ENCODE measurements at regions not wholly inside any gene's neighbourhood (a gene's known extent, or its start where the extent isn't known, plus 50 kb on each side); places are given as distances from the start of the nearest gene placed in this dataset.

DNA sequence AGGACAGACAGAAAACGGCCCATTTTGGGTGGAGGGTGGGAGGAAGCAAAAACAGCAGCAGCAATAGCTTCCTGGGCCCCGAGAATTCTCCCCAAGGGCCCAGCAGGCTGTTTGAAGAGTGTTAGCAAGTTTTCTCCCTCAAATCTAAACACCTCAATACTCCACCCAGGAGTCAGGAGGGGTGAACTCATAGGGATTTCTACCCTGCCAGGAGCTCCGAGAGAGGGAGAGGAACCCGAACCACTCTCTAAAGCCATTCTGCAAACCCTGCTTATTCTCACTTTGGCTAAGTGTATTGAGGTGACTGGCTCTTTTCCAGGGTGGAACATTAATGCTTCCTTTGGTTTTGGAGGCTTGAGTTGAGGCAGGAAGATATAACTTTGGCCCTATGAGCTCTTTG is 55.6 kb upstream of the PPM1J start:
- TF ChIP-seq, protein P1, sequence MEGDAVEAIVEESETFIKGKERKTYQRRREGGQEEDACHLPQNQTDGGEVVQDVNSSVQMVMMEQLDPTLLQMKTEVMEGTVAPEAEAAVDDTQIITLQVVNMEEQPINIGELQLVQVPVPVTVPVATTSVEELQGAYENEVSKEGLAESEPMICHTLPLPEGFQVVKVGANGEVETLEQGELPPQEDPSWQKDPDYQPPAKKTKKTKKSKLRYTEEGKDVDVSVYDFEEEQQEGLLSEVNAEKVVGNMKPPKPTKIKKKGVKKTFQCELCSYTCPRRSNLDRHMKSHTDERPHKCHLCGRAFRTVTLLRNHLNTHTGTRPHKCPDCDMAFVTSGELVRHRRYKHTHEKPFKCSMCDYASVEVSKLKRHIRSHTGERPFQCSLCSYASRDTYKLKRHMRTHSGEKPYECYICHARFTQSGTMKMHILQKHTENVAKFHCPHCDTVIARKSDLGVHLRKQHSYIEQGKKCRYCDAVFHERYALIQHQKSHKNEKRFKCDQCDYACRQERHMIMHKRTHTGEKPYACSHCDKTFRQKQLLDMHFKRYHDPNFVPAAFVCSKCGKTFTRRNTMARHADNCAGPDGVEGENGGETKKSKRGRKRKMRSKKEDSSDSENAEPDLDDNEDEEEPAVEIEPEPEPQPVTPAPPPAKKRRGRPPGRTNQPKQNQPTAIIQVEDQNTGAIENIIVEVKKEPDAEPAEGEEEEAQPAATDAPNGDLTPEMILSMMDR (conservative IDR thresholded peaks at IDR 0.05; ENCODE audit: low read depth, low read length) = no peak
- TF ChIP-seq, protein P2, sequence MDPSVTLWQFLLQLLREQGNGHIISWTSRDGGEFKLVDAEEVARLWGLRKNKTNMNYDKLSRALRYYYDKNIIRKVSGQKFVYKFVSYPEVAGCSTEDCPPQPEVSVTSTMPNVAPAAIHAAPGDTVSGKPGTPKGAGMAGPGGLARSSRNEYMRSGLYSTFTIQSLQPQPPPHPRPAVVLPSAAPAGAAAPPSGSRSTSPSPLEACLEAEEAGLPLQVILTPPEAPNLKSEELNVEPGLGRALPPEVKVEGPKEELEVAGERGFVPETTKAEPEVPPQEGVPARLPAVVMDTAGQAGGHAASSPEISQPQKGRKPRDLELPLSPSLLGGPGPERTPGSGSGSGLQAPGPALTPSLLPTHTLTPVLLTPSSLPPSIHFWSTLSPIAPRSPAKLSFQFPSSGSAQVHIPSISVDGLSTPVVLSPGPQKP (IDR thresholded peaks at IDR 0.05; ENCODE audit: borderline replicate concordance, low read depth, low read length) = no peak
- no peak for TF ChIP-seq POLR2A (IDR thresholded peaks at IDR 0.05; ENCODE audit: low read depth, low read length)
- no peak for TF ChIP-seq RFX5 (IDR thresholded peaks at IDR 0.05; ENCODE audit: low read depth, low read length)
- no peak for TF ChIP-seq MAFK (IDR thresholded peaks at IDR 0.05; ENCODE audit: low read depth, low read length)
- TF ChIP-seq RCOR1 (IDR thresholded peaks at IDR 0.05; ENCODE audit: insufficient replicate concordance, low read length) = no peak

Data from IMR-90 (cell line).